Osteoblast (primary cell): ENCODE measurements at regions not wholly inside any gene's neighbourhood (a gene's known extent, or its start where the extent isn't known, plus 50 kb on each side); places are given as distances from the start of the nearest gene placed in this dataset.
"Not testable (repeated sequence)": the region's sequence is repeated elsewhere in the genome, so short reads cannot be mapped to it uniquely, and the experiment has no call there.

Experiments
- DNase-seq: peaks from one replicate; pipeline ENCODE4 v3.0.0; 2011; ENCODE audit warnings: low spot score, mixed read lengths; ENCODE audit not compliant: insufficient read length; ENCODE audit errors: missing footprints
- H2AFZ ChIP-seq: 2 replicates; pipeline ENCODE4 v1.6.0; 2011; ENCODE audit warnings: mild to moderate bottlenecking, low read length
- H3K27ac ChIP-seq: 2 replicates; pipeline ENCODE4 v1.5.1; 2011; ENCODE audit warnings: mild to moderate bottlenecking, low read depth, low read length, moderate library complexity
- H3K27me3 ChIP-seq: 2 replicates; pipeline ENCODE4 v1.6.0; 2012; ENCODE audit warnings: mild to moderate bottlenecking, control low read depth, inconsistent platforms, low read length, moderate library complexity; ENCODE audit not compliant: insufficient read depth
- H3K36me3 ChIP-seq: 2 replicates; pipeline ENCODE4 v1.5.1; 2011; ENCODE audit warnings: mild to moderate bottlenecking, low read length, control low read depth, moderate library complexity; ENCODE audit not compliant: insufficient read depth
- H3K4me1 ChIP-seq: 2 replicates; pipeline ENCODE4 v1.5.1; 2011; ENCODE audit warnings: mild to moderate bottlenecking, low read length, control low read depth, moderate library complexity; ENCODE audit not compliant: insufficient read depth
- H3K4me2 ChIP-seq: 2 replicates; pipeline ENCODE4 v1.6.0; 2011; ENCODE audit warnings: mild to moderate bottlenecking, low read length; ENCODE audit not compliant: insufficient read depth
- H3K4me3 ChIP-seq: fragments of 200-600 bp; sonication (generic); 3 replicates; pipeline ENCODE4 v1.5.1; 2012; ENCODE audit warnings: mild to moderate bottlenecking, low read length, inconsistent platforms; ENCODE audit not compliant: insufficient read depth
- H3K79me2 ChIP-seq: 2 replicates; pipeline ENCODE4 v1.6.0; 2012; ENCODE audit warnings: mild to moderate bottlenecking, low read length, control low read depth, inconsistent platforms; ENCODE audit not compliant: insufficient read depth
- H3K9me3 ChIP-seq: 2 replicates; pipeline ENCODE4 v1.5.1; 2011; ENCODE audit warnings: low read depth, low read length, control low read depth
- H4K20me1 ChIP-seq: 2 replicates; pipeline ENCODE4 v1.6.0; 2012; ENCODE audit warnings: mild to moderate bottlenecking, low read length, control low read depth; ENCODE audit not compliant: insufficient read depth
- TF ChIP-seq, protein P1 (sequence below): IDR thresholded peaks from 2 replicates; pipeline ENCODE4 v1.5.1; 2011; ENCODE audit warnings: mild to moderate bottlenecking, low read depth, low read length, moderate library complexity; ENCODE audit errors: extremely low read depth

GRCh38 chr7:51444936-51445335, 128.3 kb upstream of the COBL start:
- Histone ChIP-seq H3K4me2 (no peak overlapping the region), H3K36me3 (no peaks in the 10 kb centered on the region), H3K9me3 (no peaks in the 10 kb centered on the region), H4K20me1 (no peaks in the 10 kb centered on the region), H3K27me3 (no peaks in the 10 kb centered on the region), H3K27ac (no peak overlapping the region), H3K4me1 (no peaks in the 10 kb centered on the region), H3K4me3 (no peak overlapping the region), H3K79me2 (no peaks in the 10 kb centered on the region), H2AFZ (no peak overlapping the region)
- TF ChIP-seq, protein P1, sequence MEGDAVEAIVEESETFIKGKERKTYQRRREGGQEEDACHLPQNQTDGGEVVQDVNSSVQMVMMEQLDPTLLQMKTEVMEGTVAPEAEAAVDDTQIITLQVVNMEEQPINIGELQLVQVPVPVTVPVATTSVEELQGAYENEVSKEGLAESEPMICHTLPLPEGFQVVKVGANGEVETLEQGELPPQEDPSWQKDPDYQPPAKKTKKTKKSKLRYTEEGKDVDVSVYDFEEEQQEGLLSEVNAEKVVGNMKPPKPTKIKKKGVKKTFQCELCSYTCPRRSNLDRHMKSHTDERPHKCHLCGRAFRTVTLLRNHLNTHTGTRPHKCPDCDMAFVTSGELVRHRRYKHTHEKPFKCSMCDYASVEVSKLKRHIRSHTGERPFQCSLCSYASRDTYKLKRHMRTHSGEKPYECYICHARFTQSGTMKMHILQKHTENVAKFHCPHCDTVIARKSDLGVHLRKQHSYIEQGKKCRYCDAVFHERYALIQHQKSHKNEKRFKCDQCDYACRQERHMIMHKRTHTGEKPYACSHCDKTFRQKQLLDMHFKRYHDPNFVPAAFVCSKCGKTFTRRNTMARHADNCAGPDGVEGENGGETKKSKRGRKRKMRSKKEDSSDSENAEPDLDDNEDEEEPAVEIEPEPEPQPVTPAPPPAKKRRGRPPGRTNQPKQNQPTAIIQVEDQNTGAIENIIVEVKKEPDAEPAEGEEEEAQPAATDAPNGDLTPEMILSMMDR: no peak
- DNase-seq: no peak

DNA sequence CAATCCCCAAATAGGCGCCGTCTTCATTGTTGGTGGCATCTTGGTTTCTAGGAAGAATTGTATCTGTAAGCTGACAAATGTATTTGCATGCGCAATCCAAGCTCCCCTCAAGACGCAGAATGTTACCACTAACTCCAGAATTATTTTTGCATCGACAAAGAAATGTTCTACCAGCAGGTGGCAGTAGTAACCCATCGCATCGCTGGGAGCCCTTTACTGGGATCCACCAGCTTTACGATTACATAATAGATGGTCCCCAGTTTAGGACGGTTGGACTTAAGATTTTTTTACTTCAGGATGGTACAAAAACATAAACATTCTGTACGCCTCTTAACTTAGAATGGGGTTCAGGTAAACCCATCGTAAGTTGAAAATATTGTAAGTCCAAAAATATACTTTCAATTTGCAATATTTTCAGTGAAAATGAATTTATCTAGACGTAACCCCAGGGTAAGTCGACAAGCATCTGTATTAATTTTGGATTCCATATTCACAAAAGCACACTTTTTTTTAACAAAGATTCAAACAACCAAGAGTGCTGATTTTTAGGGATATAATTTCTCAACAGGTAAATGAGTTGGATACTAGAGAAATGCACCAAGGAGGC, 114.0 kb upstream of the COBL start:
- Histone ChIP-seq H3K27ac (no peak overlapping the region), H3K4me2 (no peak overlapping the region), H3K9me3 (no peaks in the 10 kb centered on the region), H3K4me3 (no peak overlapping the region), H3K27me3 (no peaks in the 10 kb centered on the region), H4K20me1 (no peaks in the 10 kb centered on the region), H3K36me3 (no peaks in the 10 kb centered on the region), H3K4me1 (no peaks in the 10 kb centered on the region), H3K79me2 (no peaks in the 10 kb centered on the region), H2AFZ (no peak overlapping the region)
- TF ChIP-seq, protein P1: peak; percentile 76
- peak; percentile 63 for DNase-seq

DNA sequence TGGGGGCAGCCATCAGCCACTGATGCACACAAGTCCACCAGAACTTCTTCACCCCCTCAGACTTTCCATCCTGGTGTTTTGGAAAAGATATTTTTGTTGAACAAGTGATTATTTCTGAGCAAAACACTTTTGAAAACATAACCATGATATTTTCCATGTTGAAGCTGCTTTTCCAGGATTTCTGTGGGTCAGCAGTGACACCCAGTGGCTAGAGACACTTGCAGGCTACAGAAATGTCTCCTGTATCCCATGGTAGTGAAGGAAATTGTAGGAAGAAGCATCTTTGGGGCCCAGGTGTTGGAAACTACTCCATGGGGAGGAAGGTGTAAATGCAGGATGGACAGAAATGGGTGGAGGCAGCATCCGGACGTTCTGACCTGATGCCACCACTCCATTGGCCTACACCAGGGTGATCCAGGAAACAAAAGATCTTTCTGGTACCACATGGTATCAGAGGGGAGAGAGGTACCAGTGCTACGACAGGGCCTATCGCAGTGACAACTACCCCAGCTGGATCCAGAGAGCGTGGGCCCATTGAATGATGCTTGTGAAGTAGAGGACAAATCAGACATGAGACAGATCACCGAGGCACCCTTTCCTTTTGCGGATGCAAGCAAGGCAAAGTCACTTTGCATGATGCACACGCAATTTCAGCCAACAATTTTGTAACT, 111.7 kb upstream of the COBL start:
- H2AFZ ChIP-seq: no peak overlapping the region
- H3K79me2 ChIP-seq: no peaks in the 10 kb centered on the region
- no peaks in the 10 kb centered on the region for H3K9me3 ChIP-seq
- no peak overlapping the region for H3K27ac ChIP-seq
- no peak for DNase-seq
- H4K20me1 ChIP-seq: no peaks in the 10 kb centered on the region
- no peaks in the 10 kb centered on the region for H3K27me3 ChIP-seq
- H3K4me3 ChIP-seq: no peak overlapping the region
- TF ChIP-seq, protein P1: peak; percentile 25
- H3K4me2 ChIP-seq: no peak overlapping the region
- no peaks in the 10 kb centered on the region for H3K36me3 ChIP-seq
- H3K4me1 ChIP-seq: no peaks in the 10 kb centered on the region

- TF ChIP-seq, protein P1: no peak
Measured at GRCh38 chr7:51426163-51426562, 109.6 kb upstream of the COBL start.

GRCh38 chr7:51409934-51410333, 93.3 kb upstream of the COBL start:
- not testable (repeated sequence) for H3K79me2 ChIP-seq, H3K4me3 ChIP-seq, H3K27ac ChIP-seq, H3K36me3 ChIP-seq, H3K27me3 ChIP-seq, H3K9me3 ChIP-seq, H4K20me1 ChIP-seq, H2AFZ ChIP-seq, H3K4me2 ChIP-seq, DNase-seq, H3K4me1 ChIP-seq

More at GRCh38 chr7:51426163-51426562, 109.6 kb upstream of the COBL start:
- no peak overlapping the region for H3K27ac ChIP-seq
- H4K20me1 ChIP-seq: no peaks in the 10 kb centered on the region
- no peak overlapping the region for H3K4me2 ChIP-seq
- H3K36me3 ChIP-seq: no peaks in the 10 kb centered on the region
- H3K9me3 ChIP-seq: no peaks in the 10 kb centered on the region
- H3K4me1 ChIP-seq: no peaks in the 10 kb centered on the region
- no peaks in the 10 kb centered on the region for H3K79me2 ChIP-seq
- no peak for DNase-seq
- no peak overlapping the region for H2AFZ ChIP-seq
- no peaks in the 10 kb centered on the region for H3K27me3 ChIP-seq
- no peak overlapping the region for H3K4me3 ChIP-seq

DNA sequence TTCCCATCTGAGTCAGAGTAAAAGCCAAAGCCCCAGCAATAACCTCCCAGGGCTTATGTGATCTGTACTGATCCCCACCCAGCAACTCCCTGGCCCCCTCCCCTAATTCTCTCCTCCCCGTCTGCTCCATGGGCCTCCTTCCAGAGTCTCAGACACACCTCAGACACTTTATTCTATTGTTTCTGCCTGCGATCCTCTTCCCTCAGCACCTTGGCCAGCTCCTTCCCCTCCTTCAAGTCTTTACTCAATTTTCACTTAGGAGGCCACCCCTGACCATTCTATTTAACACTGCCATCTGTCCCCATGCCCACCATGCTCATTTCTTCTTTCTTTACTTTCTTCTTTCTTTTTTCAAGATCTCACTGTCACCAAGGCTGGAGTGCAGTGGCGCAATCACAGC, 81.0 kb upstream of the COBL start:
- H3K27ac ChIP-seq, H3K4me3 ChIP-seq, H3K4me1 ChIP-seq, H3K36me3 ChIP-seq, H3K9me3 ChIP-seq, H4K20me1 ChIP-seq, H2AFZ ChIP-seq, H3K27me3 ChIP-seq, H3K79me2 ChIP-seq, DNase-seq, H3K4me2 ChIP-seq: not testable (repeated sequence)
